LNCaP clone FGC (cell line): ENCODE measurements at regions not wholly inside any gene's neighbourhood (a gene's known extent, or its start where the extent isn't known, plus 50 kb on each side); places are given as distances from the start of the nearest gene placed in this dataset.

Experiments used
- DNase-seq: peaks from one replicate; pipeline ENCODE4 v3.0.0-alpha.2; 2011; ENCODE audit warnings: low read depth
- H3K4me3 ChIP-seq: 2 replicates; pipeline ENCODE4 v1.5.1; 2011; ENCODE audit warnings: mild to moderate bottlenecking, low read depth, low read length, control low read depth
- CTCF ChIP-seq: IDR thresholded peaks from 2 replicates; pipeline ENCODE4 v1.5.1; 2012; ENCODE audit warnings: mild to moderate bottlenecking; ENCODE audit not compliant: control insufficient read depth, insufficient read depth; ENCODE audit errors: extremely low read depth

GRCh38 chr15:62756326-62756994 lies 286.1 kb upstream of the TPM1 start:
- no peak for TF ChIP-seq CTCF
- H3K4me3 ChIP-seq, result no peak overlapping the region
- DNase-seq, result no peak

DNA sequence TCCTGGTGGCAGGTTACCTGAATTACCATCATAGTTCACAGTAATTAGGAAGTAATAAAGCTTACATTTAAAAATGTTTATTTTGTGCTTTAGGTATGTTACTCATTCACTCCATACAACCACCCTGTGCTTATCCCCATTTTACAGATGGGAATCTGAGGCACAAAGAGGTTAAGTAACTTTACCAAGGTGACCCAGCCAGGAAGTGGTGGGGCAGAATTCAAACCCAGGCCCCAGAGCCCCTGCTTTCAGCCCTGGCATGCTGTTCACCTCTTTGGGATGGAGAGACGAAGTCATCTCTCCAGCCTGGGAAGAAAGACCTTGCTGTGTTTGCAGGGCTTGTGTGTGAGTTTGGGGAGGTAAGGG lies 285.6 kb upstream of the TPM1 start:
- no peak overlapping the region for H3K4me3 ChIP-seq
- TF ChIP-seq CTCF, result no peak
- no peak for DNase-seq

DNA sequence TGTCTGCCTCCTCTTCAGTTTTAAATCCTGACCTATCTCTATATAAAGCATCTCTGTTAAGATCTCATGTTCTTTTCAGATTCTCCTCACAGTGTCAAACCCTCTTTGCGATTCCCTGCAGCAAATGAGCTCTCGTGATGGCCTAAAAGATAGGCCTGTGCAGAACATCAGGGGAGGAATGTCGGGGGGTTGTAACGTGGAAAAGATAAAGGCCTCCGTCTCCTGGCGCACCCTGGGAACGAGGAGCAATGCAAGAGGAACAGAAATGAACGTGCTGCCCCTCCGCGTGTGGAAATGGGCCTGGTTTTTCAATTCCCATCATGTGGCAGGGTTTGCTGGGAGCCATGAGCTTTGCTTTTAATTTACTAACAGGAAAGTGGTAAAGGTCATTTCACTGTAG lies 285.0 kb upstream of the TPM1 start:
- no peak for TF ChIP-seq CTCF
- no peak for DNase-seq
- H3K4me3 ChIP-seq, result no peak overlapping the region

- H3K4me3 ChIP-seq, result no peak overlapping the region
- no peak for DNase-seq
- TF ChIP-seq CTCF, result no peak
Measured at GRCh38 chr15:62758126-62758951, 284.2 kb upstream of the TPM1 start.

DNA sequence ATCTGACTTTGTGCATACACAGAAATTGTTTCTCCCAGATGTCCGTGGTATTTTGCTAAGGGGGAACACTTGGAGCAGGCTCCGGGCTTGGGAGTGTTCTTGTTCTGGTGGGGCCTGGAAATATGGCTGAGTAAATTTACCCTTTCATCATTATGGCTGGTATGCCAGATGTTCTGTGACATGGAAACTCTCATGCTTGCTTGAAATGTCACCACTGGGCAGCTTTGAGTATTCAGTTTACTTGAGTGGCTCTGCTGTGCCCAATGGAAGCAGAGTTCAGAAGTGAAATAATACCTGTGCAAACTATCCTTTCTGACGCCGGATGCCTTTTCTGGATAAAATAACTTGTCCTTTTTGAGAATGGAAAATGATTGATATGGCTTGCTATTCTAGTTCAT lies 283.6 kb upstream of the TPM1 start:
- TF ChIP-seq CTCF, result no peak

GRCh38 chr15:62760538-62760937 lies 282.0 kb upstream of the TPM1 start:
- no peak for DNase-seq
- H3K4me3 ChIP-seq, result no peak overlapping the region
- no peak for TF ChIP-seq CTCF

More for the DNA sequence above, 283.6 kb upstream of the TPM1 start:
- DNase-seq, result no peak
- no peak overlapping the region for H3K4me3 ChIP-seq
